ENCODE measurements at regions not wholly inside any gene's neighbourhood (a gene's known extent, or its start where the extent isn't known, plus 50 kb on each side); places are given as distances from the start of the nearest gene placed in this dataset.
"Not testable (repeated sequence)": the region's sequence is repeated elsewhere in the genome, so short reads cannot be mapped to it uniquely, and the experiment has no call there.

DNA sequence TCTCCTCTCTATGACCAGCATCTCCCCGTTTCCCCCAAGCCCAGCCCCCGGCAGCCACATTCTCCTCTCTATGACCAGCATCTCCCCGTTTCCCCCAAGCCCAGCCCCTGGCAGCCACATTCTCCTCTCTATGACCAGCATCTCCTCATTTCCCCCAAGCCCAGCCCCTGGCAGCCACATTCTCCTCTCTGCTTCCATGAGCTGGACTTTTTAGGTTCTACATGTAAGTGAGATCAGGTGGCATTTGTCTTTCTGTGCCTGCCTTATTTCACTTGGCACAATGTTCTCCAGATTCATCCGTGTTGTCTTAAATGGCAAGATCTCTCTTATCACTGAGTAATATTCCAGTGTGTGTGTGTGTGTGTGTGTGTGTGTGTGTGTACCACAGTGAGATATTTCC, 428.1 kb upstream of the B3GAT1 start:
- H4K20me1 ChIP-seq (ENCODE audit: insufficient read depth, low read length); H3K27ac ChIP-seq (ENCODE audit: extremely low read length, insufficient read depth, low read length); H3K4me3 ChIP-seq (replicated peaks in 1 of 3; ENCODE audit: insufficient read depth in 1 of 3, low read depth in 2 of 3, low read length in 3 of 3); DNase-seq (ENCODE audit: low spot score); POLR2A ChIA-PET; H3K36me3 ChIP-seq (replicated peaks in 1 of 2; ENCODE audit: control insufficient read depth in 1 of 2, insufficient read depth in 2 of 2, low read length in 2 of 2); CTCF ChIA-PET (ENCODE audit: low intra/inter-chr PET ratio, low total read pairs); H3K4me2 ChIP-seq (ENCODE audit: low read depth, low read length); H2AFZ ChIP-seq (ENCODE audit: low read length); in situ Hi-C loops (cut with HindIII; ENCODE audit: extremely low pct_ligation_motif_present, low pct_unique_long_range_greater_than_20kb); intact Hi-C loops (cut with micrococcal nuclease; ENCODE audit: unreplicated experiment); ATAC-seq; FAIRE-seq; H3K4me1 ChIP-seq (ENCODE audit: insufficient read depth, low read length); H3K79me2 ChIP-seq (ENCODE audit: insufficient read depth, low read length); H3K9ac ChIP-seq (ENCODE audit: insufficient read depth, low read depth, low read length); BruUV-seq (replicated peaks); H3K9me3 ChIP-seq (ENCODE audit: low read length): not testable (repeated sequence)
- WGBS (ENCODE audit: low lambda C conversion rate) = 10% methylated on average over 4 of the region's 4 CpGs
- H3K27me3 ChIP-seq (ENCODE audit: control insufficient read depth in 1 of 2, insufficient read depth in 2 of 2, low read length in 2 of 2) = peaks cover 11 to 32% of the 10 kb centered on the region in 2 experiments; a peak in 4 of 5 replicates

GRCh38 chr11:134838708-134839107, 426.7 kb upstream of the B3GAT1 start:
- TF ChIP-seq ELF1 (CRISPR knock-in tag; IDR thresholded peaks at IDR 0.05) (0 out of 2 replicates have a peak, but pooled peaks have one; percentile 24), ZNF543 (CRISPR knock-in tag; IDR thresholded peaks at IDR 0.05) (no peak)
- intact Hi-C loops (cut with micrococcal nuclease; ENCODE audit: unreplicated experiment) = no loop called here
- Histone ChIP-seq H3K4me3 (replicated peaks in 1 of 3; ENCODE audit: insufficient read depth in 1 of 3, low read depth in 2 of 3, low read length in 3 of 3) (no peak overlapping the region), H3K36me3 (replicated peaks in 1 of 2; ENCODE audit: control insufficient read depth in 1 of 2, insufficient read depth in 2 of 2, low read length in 2 of 2) (no peaks in the 10 kb centered on the region), H2AFZ (ENCODE audit: low read length) (no peak overlapping the region), H3K79me2 (ENCODE audit: insufficient read depth, low read length) (no peaks in the 10 kb centered on the region), H3K9ac (ENCODE audit: insufficient read depth, low read depth, low read length) (no peak overlapping the region), H3K4me2 (ENCODE audit: low read depth, low read length) (no peak overlapping the region), H4K20me1 (ENCODE audit: insufficient read depth, low read length) (no peaks in the 10 kb centered on the region), H3K27ac (ENCODE audit: extremely low read length, insufficient read depth, low read length) (no peak overlapping the region), H3K27me3 (ENCODE audit: control insufficient read depth in 1 of 2, insufficient read depth in 2 of 2, low read length in 2 of 2) (peaks cover 8 to 32% of the 10 kb centered on the region in 2 experiments; a peak in 4 of 5 replicates), H3K4me1 (ENCODE audit: insufficient read depth, low read length) (no peaks in the 10 kb centered on the region), H3K9me3 (ENCODE audit: low read length) (no peaks in the 10 kb centered on the region)
- in situ Hi-C loops (cut with HindIII; ENCODE audit: extremely low pct_ligation_motif_present, low pct_unique_long_range_greater_than_20kb) = no loop called here
- BruUV-seq (replicated peaks) = no TSS peak
- ChIA-PET POLR2A (no interaction called here), CTCF (ENCODE audit: low intra/inter-chr PET ratio, low total read pairs) (no interaction called here)
- ATAC-seq (no peak), FAIRE-seq (no peak), DNase-seq (ENCODE audit: low spot score) (no peak)
- 14% methylated on average over 6 of the region's 10 CpGs for WGBS (ENCODE audit: low lambda C conversion rate)

DNA sequence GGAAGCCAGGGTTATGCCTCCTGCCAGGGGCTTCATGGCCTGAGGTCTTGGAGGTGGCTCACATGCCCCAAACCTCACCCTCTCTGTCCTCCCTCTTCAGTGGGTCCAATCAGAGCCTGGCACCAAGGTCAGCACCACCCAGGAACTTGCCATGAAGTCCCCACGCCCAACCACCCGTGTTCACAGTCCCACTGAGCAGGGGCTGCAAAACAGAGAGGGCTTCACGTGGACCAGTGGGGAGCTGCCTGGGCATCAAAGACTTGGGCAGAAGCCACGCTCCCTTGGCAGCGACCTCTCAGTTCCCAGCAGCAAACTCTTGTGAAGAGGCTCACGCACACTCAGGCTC, 425.8 kb upstream of the B3GAT1 start:
- no peaks in the 10 kb centered on the region for H3K4me1 ChIP-seq (ENCODE audit: insufficient read depth, low read length)
- POLR2A ChIA-PET = no interaction called here
- ATAC-seq = no peak
- no peaks in the 10 kb centered on the region for H4K20me1 ChIP-seq (ENCODE audit: insufficient read depth, low read length)
- no peak for FAIRE-seq
- CTCF ChIA-PET (ENCODE audit: low intra/inter-chr PET ratio, low total read pairs) = no interaction called here
- intact Hi-C loops (cut with micrococcal nuclease; ENCODE audit: unreplicated experiment) = no loop called here
- H3K79me2 ChIP-seq (ENCODE audit: insufficient read depth, low read length) = no peaks in the 10 kb centered on the region
- DNase-seq (ENCODE audit: low spot score) = no peak
- no peak overlapping the region for H3K27ac ChIP-seq (ENCODE audit: extremely low read length, insufficient read depth, low read length)
- no peak overlapping the region for H3K4me3 ChIP-seq (replicated peaks in 1 of 3; ENCODE audit: insufficient read depth in 1 of 3, low read depth in 2 of 3, low read length in 3 of 3)
- H3K9me3 ChIP-seq (ENCODE audit: low read length) = no peaks in the 10 kb centered on the region
- no peak for TF ChIP-seq PATZ1 (CRISPR knock-in tag; IDR thresholded peaks at IDR 0.05)
- H2AFZ ChIP-seq (ENCODE audit: low read length) = no peak overlapping the region
- no peak overlapping the region for H3K9ac ChIP-seq (ENCODE audit: insufficient read depth, low read depth, low read length)
- in situ Hi-C loops (cut with HindIII; ENCODE audit: extremely low pct_ligation_motif_present, low pct_unique_long_range_greater_than_20kb) = no loop called here
- WGBS (ENCODE audit: low lambda C conversion rate) = 20% methylated on average over 1 of the region's 6 CpGs
- no peak overlapping the region for H3K4me2 ChIP-seq (ENCODE audit: low read depth, low read length)
- H3K27me3 ChIP-seq (ENCODE audit: control insufficient read depth in 1 of 2, insufficient read depth in 2 of 2, low read length in 2 of 2) = peaks cover 7 to 32% of the 10 kb centered on the region in 2 experiments; a peak in 4 of 5 replicates
- no peaks in the 10 kb centered on the region for H3K36me3 ChIP-seq (replicated peaks in 1 of 2; ENCODE audit: control insufficient read depth in 1 of 2, insufficient read depth in 2 of 2, low read length in 2 of 2)
- BruUV-seq (replicated peaks) = no TSS peak
